H1 (cell line): ENCODE measurements at regions not wholly inside any gene's neighbourhood (a gene's known extent, or its start where the extent isn't known, plus 50 kb on each side); places are given as distances from the start of the nearest gene placed in this dataset.

ENCODE experiments used
- CTCF ChIA-PET: fragments of 300-600 bp; sonication (Branson Sonifier 250); formaldehyde crosslinking; loops from one replicate; lab custom pipeline; 2021; ENCODE audit not compliant: partially characterized antibody; lab: Charles Lee
- POLR2A ChIA-PET: fragments of 300-600 bp; sonication (Branson Sonifier 250); formaldehyde crosslinking; loops from one replicate; lab custom pipeline; 2021; ENCODE audit warnings: inconsistent platforms; ENCODE audit not compliant: partially characterized antibody; lab: Charles Lee
- DNase-seq, 2 experiments: peaks; one replicate each; pipeline versions ENCODE4 v3.0.0 to v3.0.0-alpha.2; 2010 to 2022; ENCODE audit warnings: low spot score in 2 of 2, low read depth in 1 of 2, mixed read lengths in 1 of 2
- FAIRE-seq: peaks from 2 replicates; lab custom pipeline; 2011; peaks lifted over from hg19 to GRCh38; lab: Jason Lieb, UNC
- H2AFZ ChIP-seq: 2 replicates; pipeline ENCODE4 v1.8.1; 2012; ENCODE audit warnings: low read length, inconsistent platforms
- H2AK5ac ChIP-seq: 2 replicates; pipeline ENCODE4 v1.6.1; 2013; ENCODE audit warnings: low read depth, low read length
- H2BK120ac ChIP-seq: replicated peaks from 2 replicates; pipeline ENCODE3; 2013; ENCODE audit warnings: low read depth, low read length, inconsistent platforms
- H2BK12ac ChIP-seq: 2 replicates; pipeline ENCODE4 v1.6.1; 2013; ENCODE audit warnings: low read depth, low read length
- H2BK15ac ChIP-seq: 2 replicates; pipeline ENCODE4 v1.6.1; 2013; ENCODE audit warnings: low read length
- H2BK20ac ChIP-seq: 2 replicates; pipeline ENCODE4 v1.6.1; 2013; ENCODE audit warnings: low read length
- H2BK5ac ChIP-seq: 2 replicates; pipeline ENCODE4 v1.6.1; 2013; ENCODE audit warnings: low read depth, low read length
- H3K14ac ChIP-seq: 2 replicates; pipeline ENCODE4 v1.6.1; 2013; ENCODE audit warnings: inconsistent platforms; ENCODE audit not compliant: insufficient read length
- H3K18ac ChIP-seq: 2 replicates; pipeline ENCODE4 v1.6.1; 2013; ENCODE audit warnings: low read length; ENCODE audit errors: extremely low read depth
- H3K23ac ChIP-seq: 2 replicates; pipeline ENCODE4 v1.6.1; 2013; ENCODE audit warnings: inconsistent platforms; ENCODE audit not compliant: insufficient read length
- H3K23me2 ChIP-seq: 2 replicates; pipeline ENCODE4 v1.6.1; 2013; ENCODE audit warnings: low read depth, low read length
- H3K27ac ChIP-seq: 2 replicates; pipeline ENCODE4 v1.6.1; 2011; ENCODE audit warnings: low read depth, low read length, inconsistent platforms
- H3K27me3 ChIP-seq, 4 experiments: replicated peaks in 1 of 4; 1 replicate in 1 of 4; 2 replicates in 3 of 4; pipeline versions ENCODE4 v1.6.1 to v1.8.1; 2011 to 2013; ENCODE audit warnings: low read length in 3 of 4, mild to moderate bottlenecking in 3 of 4, inconsistent platforms in 2 of 4, mixed read lengths in 2 of 4, moderate library complexity in 1 of 4; ENCODE audit not compliant: control insufficient read depth in 3 of 4, insufficient read depth in 3 of 4; ENCODE audit errors: extremely low read depth in 1 of 4
- H3K36me3 ChIP-seq, 4 experiments: 2 replicates each; pipeline versions ENCODE4 v1.6.1 to v1.8.1; 2011 to 2013; ENCODE audit warnings: mild to moderate bottlenecking in 4 of 4, low read length in 3 of 4, moderate library complexity in 2 of 4, control low read depth in 1 of 4, inconsistent platforms in 1 of 4; ENCODE audit not compliant: insufficient read depth in 4 of 4, control insufficient read depth in 2 of 4
- H3K4ac ChIP-seq: replicated peaks from 2 replicates; pipeline ENCODE3; 2013; ENCODE audit warnings: low read length, low read depth, mixed read lengths, inconsistent platforms; ENCODE audit not compliant: insufficient read length
- H3K4me1 ChIP-seq, 4 experiments: replicated peaks in 1 of 4; 1 replicate in 1 of 4; 2 replicates in 3 of 4; pipeline versions ENCODE4 v1.6.1 to v1.8.1; 2011 to 2013; ENCODE audit warnings: low read length in 3 of 4, inconsistent platforms in 2 of 4, mixed read lengths in 1 of 4; ENCODE audit not compliant: insufficient read depth in 4 of 4, control insufficient read depth in 3 of 4
- H3K4me2 ChIP-seq, 2 experiments: 2 replicates each; pipeline versions ENCODE4 v1.6.1 to v1.8.1; 2011 to 2013; ENCODE audit warnings: low read depth in 2 of 2, low read length in 2 of 2, control low read depth in 1 of 2, inconsistent platforms in 1 of 2, mild to moderate bottlenecking in 1 of 2; ENCODE audit not compliant: insufficient read depth in 1 of 2
- H3K4me3 ChIP-seq, 4 experiments: fragments of 200-600, 300-600 bp in 1 of 4; sonication (generic), shearing (Covaris generic), sonication (Bioruptor Twin) in 1 of 4; 2 replicates each; pipeline versions ENCODE4 v1.5.1 to v1.8.1; 2011 to 2016; ENCODE audit warnings: low read length in 4 of 4, low read depth in 3 of 4, control low read depth in 2 of 4, inconsistent platforms in 2 of 4, mild to moderate bottlenecking in 2 of 4, mixed read lengths in 1 of 4, moderate library complexity in 1 of 4; ENCODE audit not compliant: insufficient read depth in 2 of 4; ENCODE audit errors: extremely low read depth in 1 of 4
- H3K56ac ChIP-seq: replicated peaks from 2 replicates; pipeline ENCODE3; 2013; ENCODE audit warnings: low read depth, mild to moderate bottlenecking, mixed read lengths, low read length, inconsistent platforms; ENCODE audit not compliant: insufficient read length
- H3K79me1 ChIP-seq: 2 replicates; pipeline ENCODE4 v1.6.1; 2013; ENCODE audit warnings: low read depth, low read length, control low read depth
- H3K79me2 ChIP-seq, 2 experiments: 2 replicates each; pipeline versions ENCODE4 v1.6.1 to v1.8.1; 2012 to 2013; ENCODE audit warnings: low read length in 2 of 2, mild to moderate bottlenecking in 2 of 2, inconsistent platforms in 1 of 2; ENCODE audit not compliant: insufficient read depth in 2 of 2, control insufficient read depth in 1 of 2
- H3K9ac ChIP-seq, 4 experiments: replicated peaks in 1 of 4; 1 replicate in 1 of 4; 2 replicates in 3 of 4; pipeline versions ENCODE4 v1.6.1 to v1.8.1; 2011 to 2013; ENCODE audit warnings: low read depth in 3 of 4, low read length in 3 of 4, control low read depth in 2 of 4, mild to moderate bottlenecking in 2 of 4, moderate library complexity in 2 of 4, inconsistent platforms in 1 of 4; ENCODE audit errors: extremely low read depth in 1 of 4
- H3K9me3 ChIP-seq, 2 experiments: 2 replicates each; pipeline versions ENCODE4 v1.6.1 to v1.8.1; 2012 to 2013; ENCODE audit warnings: mild to moderate bottlenecking in 2 of 2, moderate library complexity in 2 of 2, control low read depth in 1 of 2, inconsistent platforms in 1 of 2, low read depth in 1 of 2, low read length in 1 of 2, mixed read lengths in 1 of 2; ENCODE audit not compliant: insufficient read depth in 2 of 2
- H4K20me1 ChIP-seq, 2 experiments: replicated peaks in 1 of 2; 2 replicates each; pipeline versions ENCODE3 to v1.8.1; 2011 to 2013; ENCODE audit warnings: inconsistent platforms in 2 of 2, low read length in 2 of 2, mild to moderate bottlenecking in 1 of 2; ENCODE audit not compliant: insufficient read depth in 2 of 2, control insufficient read depth in 1 of 2
- H4K5ac ChIP-seq: 2 replicates; pipeline ENCODE4 v1.6.1; 2013; ENCODE audit warnings: low read length, low read depth, mixed read lengths, inconsistent platforms; ENCODE audit not compliant: insufficient read length
- H4K8ac ChIP-seq: 2 replicates; pipeline ENCODE4 v1.8.0; 2013; ENCODE audit warnings: mild to moderate bottlenecking, moderate library complexity, low read length, inconsistent platforms; ENCODE audit not compliant: insufficient read depth; ENCODE audit errors: extremely low read depth
- H4K91ac ChIP-seq: replicated peaks from 2 replicates; pipeline ENCODE3; 2013; ENCODE audit warnings: low read length, mixed read lengths, inconsistent platforms; ENCODE audit not compliant: insufficient read length
- CEBPB ChIP-seq: IDR thresholded peaks from 2 replicates; pipeline ENCODE4 v1.6.1; 2012; ENCODE audit warnings: low read depth, low read length
- POU5F1 ChIP-seq: IDR thresholded peaks from 2 replicates; pipeline ENCODE4 v1.6.1; 2011; ENCODE audit warnings: low read depth, mild to moderate bottlenecking, low read length, moderate library complexity
- RBBP5 ChIP-seq: IDR thresholded peaks from 2 replicates; pipeline ENCODE4 v1.7.1; 2012; ENCODE audit warnings: low read depth, mild to moderate bottlenecking, inconsistent platforms, low read length, moderate library complexity, borderline replicate concordance
- TBP ChIP-seq: IDR thresholded peaks from 2 replicates; pipeline ENCODE4 v1.6.1; 2011; ENCODE audit warnings: low read depth, low read length, improper control_type of control experiment
- WGBS, 2 experiments: shearing (Covaris generic) in 1 of 2; methylation state at CpG; one replicate each; pipeline versions ENCODE4 v1.1.6 to v1.1.7; 2013 to 2015; ENCODE audit warnings: low lambda C conversion rate in 2 of 2, mixed read lengths in 2 of 2, inconsistent platforms in 1 of 2, low coverage in 1 of 2, missing lambda C conversion rate in 1 of 2; ENCODE audit not compliant: insufficient replicate concordance in 2 of 2, insufficient coverage in 1 of 2, insufficient read length in 1 of 2; ENCODE audit errors: extremely low coverage in 1 of 2, missing lambda C conversion rate in 1 of 2; 5-methylcytosine and 5-hydroxymethylcytosine counted together
- TF ChIP-seq, protein P1 (sequence below): IDR thresholded peaks from 2 replicates; pipeline ENCODE4 v1.6.1; 2012; ENCODE audit warnings: inconsistent platforms

- H3K23me2 ChIP-seq: no peaks in the 10 kb centered on the region
- ChIA-PET POLR2A (no interaction called here), CTCF (no interaction called here)
- H3K79me1 ChIP-seq: no peaks in the 10 kb centered on the region
- H4K5ac ChIP-seq: no peak overlapping the region
- H3K4ac ChIP-seq: no peak overlapping the region
- H3K27ac ChIP-seq: no peak overlapping the region
- H3K23ac ChIP-seq: no peak overlapping the region
- no peak overlapping the region for H3K4me2 ChIP-seq
- H4K8ac ChIP-seq: no peak overlapping the region
- no peak overlapping the region for H2BK12ac ChIP-seq
- DNase-seq (no peak), FAIRE-seq (no peak)
- no peak overlapping the region for H3K18ac ChIP-seq
- H3K9me3 ChIP-seq: peaks cover 0 to 61% of the 10 kb centered on the region in 2 experiments; a peak in 2 of 4 replicates
- no peak overlapping the region for H3K14ac ChIP-seq
- H3K4me3 ChIP-seq: no peak overlapping the region
- no peak overlapping the region for H2BK15ac ChIP-seq
- H3K36me3 ChIP-seq: no peaks in the 10 kb centered on the region
- no peak overlapping the region for H2BK20ac ChIP-seq
- H3K56ac ChIP-seq: no peak overlapping the region
- no peaks in the 10 kb centered on the region for H4K20me1 ChIP-seq
- H4K91ac ChIP-seq: no peak overlapping the region
- no peaks in the 10 kb centered on the region for H3K27me3 ChIP-seq
- H2AK5ac ChIP-seq: no peak overlapping the region
- WGBS, 2 experiments: 98% methylated on average over 6 of the region's 8 CpGs; no CpG with 5 or more reads in 1 of the 2 experiments
- no peak overlapping the region for H3K9ac ChIP-seq
- no peak overlapping the region for H2BK5ac ChIP-seq
- H2AFZ ChIP-seq: no peak overlapping the region
- H2BK120ac ChIP-seq: no peak overlapping the region
- no peaks in the 10 kb centered on the region for H3K79me2 ChIP-seq
- no peaks in the 10 kb centered on the region for H3K4me1 ChIP-seq
- TF ChIP-seq CEBPB (no peak), POU5F1 (no peak), TBP (no peak), RBBP5 (no peak)
- TF ChIP-seq, protein P1, sequence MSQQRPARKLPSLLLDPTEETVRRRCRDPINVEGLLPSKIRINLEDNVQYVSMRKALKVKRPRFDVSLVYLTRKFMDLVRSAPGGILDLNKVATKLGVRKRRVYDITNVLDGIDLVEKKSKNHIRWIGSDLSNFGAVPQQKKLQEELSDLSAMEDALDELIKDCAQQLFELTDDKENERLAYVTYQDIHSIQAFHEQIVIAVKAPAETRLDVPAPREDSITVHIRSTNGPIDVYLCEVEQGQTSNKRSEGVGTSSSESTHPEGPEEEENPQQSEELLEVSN: no peak
These were observed 126.9 kb upstream of the FOXD4L5 start for GRCh38 chr9:65411901-65412300.
